NOMO-1 treated with DMSO at 0.1 percent for 48 hours (cell line): ENCODE measurements at regions not wholly inside any gene's neighbourhood (a gene's known extent, or its start where the extent isn't known, plus 50 kb on each side); places are given as distances from the start of the nearest gene placed in this dataset.

Source experiments
- DNase-seq: peaks from one replicate; lab custom pipeline; 2025; ENCODE audit not compliant: unreplicated experiment; lab: John Stamatoyannopoulos, UW

GRCh38 chr5:160906090-160906489 is 54.1 kb upstream of the ATP10B start:
- no peak for DNase-seq

- no peak for DNase-seq
Observed at GRCh38 chr5:160905285-160905684, 53.3 kb upstream of the ATP10B start.

GRCh38 chr5:160904591-160904990 is 52.6 kb upstream of the ATP10B start:
- DNase-seq, result no peak

GRCh38 chr5:160903551-160903950 is 51.5 kb upstream of the ATP10B start:
- no peak for DNase-seq

GRCh38 chr5:160903076-160903475 is 51.1 kb upstream of the ATP10B start:
- no peak for DNase-seq
